ENCODE measurements at regions not wholly inside any gene's neighbourhood (a gene's known extent, or its start where the extent isn't known, plus 50 kb on each side); places are given as distances from the start of the nearest gene placed in this dataset.

DNA sequence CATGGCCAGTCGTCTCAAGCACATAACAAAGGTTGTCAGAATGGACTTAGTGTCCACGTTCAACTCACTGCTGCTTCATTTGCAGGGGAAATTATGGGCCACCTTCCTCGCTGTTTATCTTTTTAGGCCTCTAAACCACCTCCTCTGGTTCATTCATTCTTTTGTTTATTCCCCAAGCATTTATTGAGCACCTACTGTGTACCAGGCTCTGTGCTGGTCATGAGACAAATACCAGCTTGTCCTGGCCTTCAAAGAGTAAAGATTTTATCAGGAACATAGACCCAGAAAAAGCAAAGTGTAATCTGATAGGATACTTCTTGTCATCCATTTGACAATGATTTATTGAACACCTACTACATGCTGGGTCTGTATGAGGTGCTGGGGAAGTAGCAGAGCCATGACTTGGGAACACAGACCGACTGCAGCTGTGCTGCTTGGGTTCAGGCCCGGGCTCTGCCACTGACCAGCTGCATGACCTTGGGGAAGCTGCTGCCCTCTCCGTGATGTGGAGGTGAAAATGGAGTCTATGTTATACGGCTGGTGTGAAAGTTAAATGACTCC lies 63.4 kb upstream of the SLC6A6 start:
- DNase-seq: no peak

GRCh38 chr3:14340960-14341708 lies 61.3 kb upstream of the SLC6A6 start:
- no peak for DNase-seq

DNA sequence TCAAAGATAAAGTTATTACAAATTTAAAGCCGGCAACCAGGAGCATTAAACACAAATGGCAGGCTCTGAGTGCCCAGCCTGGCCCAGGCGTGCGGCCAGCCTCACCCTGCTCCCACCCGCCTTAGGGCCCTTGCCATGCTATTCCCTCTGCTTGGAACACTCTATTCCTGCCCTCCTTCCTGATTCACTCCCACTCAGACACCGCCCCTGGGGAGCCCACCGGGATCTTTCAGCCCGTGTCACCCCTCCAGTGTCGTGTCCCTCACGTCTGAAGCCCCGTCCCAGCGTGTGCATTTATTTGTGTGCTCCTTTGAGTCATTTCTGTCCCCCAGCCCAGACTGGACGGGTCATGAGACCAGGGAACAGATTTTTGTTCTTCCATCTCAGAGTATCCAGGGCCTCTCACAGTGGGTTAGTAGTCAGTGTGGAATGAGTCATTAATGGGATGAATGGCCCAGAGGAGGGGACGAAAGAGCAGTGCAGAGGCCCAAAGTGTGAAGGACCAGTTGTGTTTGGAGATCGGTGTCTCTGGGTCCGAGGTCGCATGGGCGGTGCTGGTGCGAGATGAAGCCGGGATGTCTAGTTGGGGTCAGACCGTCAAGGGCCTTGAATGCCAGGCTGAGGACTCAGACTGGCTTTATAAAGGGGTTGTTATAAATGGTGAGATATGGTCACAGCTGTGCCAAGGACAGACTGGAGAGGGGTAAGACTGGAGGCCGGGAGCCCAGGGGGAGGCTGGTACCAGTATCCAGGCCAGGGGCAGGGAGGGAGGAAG lies 58.9 kb upstream of the SLC6A6 start:
- no peak for DNase-seq

- no peak for DNase-seq
Observed at GRCh38 chr3:14344351-14344750, 58.1 kb upstream of the SLC6A6 start.

- no peak for DNase-seq
Observed at GRCh38 chr3:14345496-14346150, 56.8 kb upstream of the SLC6A6 start.

- no peak for DNase-seq
Observed at GRCh38 chr3:14346191-14346590, 56.2 kb upstream of the SLC6A6 start.

DNA sequence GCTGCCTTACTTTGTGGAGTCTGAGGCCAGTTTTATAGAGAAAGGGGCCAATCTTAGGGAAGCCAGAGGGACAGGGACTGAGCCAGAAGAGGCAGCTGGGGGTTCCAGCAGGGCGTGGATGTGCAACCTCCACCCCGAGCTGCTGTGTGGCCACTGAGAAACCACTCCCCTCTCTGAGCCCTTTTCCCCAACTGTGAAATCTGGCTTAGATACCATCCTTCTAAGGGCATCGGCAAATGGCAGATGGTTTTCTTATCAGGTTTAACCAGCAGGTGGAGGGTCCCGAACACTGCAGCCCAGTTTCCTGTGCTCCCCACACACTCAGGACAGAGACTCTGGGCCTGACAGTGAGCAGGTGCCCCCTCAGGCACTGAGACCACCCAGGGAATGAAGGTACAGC lies 55.8 kb upstream of the SLC6A6 start:
- no peak for DNase-seq

- DNase-seq: no peak
Observed at GRCh38 chr3:14347110-14347509, 55.3 kb upstream of the SLC6A6 start.

DNA sequence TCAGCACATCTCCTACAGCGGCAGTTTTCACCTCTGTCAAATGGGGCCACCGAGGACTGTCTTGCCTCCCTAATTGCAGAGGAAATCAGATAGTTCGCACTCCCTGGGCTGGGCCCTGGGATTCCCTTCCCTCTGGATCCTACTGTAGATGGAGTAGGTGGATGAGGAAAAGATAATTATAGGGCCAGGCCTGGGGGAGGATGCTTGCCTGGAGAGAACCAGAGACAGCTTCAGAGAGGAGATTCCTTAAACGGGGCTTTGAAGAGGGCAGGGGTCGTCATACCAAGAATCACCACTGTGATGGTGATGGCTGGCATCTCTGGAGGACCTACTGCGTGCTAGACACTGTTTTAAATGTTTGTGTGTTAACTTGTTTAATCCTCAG lies 50.8 kb upstream of the SLC6A6 start:
- no peak for DNase-seq

DNA sequence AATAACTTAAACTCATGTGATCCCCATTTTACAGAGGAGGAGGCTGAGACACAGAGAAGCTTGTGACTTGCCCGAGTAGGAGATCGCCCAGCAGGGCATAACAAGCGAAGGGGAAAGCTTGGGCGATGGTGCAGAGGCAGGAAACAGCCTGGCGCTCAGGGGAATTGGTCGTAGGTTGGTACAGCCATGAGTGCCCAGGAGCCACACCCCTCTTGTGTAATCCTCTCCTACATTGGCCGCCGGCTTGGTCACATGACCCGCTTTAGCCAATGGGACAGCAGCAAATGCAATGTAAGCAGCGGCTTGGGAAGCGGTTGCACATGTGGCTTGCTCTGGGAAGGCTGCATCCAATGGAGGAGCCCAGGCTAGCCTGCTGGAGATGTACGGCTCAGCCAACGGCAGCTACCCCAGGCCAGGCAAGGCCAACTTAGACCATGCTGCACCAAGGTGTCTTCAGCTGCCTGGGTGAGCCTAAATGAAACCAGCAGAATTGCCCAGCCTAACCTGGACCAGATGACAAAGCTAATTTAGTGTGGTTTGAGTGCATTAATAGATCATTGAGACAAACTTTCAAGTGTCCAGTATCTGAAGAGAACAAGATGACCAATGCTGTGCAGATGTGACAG lies 50.3 kb upstream of the SLC6A6 start:
- DNase-seq: no peak

Data from NCI-H187 (cell line).